H9 (cell line): ENCODE measurements at regions not wholly inside any gene's neighbourhood (a gene's known extent, or its start where the extent isn't known, plus 50 kb on each side); places are given as distances from the start of the nearest gene placed in this dataset.
A peak's percentile ranks its signal among the peaks of the same experiment; 100 is the strongest.
"Not testable (repeated sequence)": the region's sequence is repeated elsewhere in the genome, so short reads cannot be mapped to it uniquely, and the experiment has no call there.

ENCODE experiments used
- DNase-seq: peaks from one replicate; pipeline ENCODE4 v3.0.0-alpha.2; 2017
- H2AFZ ChIP-seq: one replicate; pipeline ENCODE4 v1.6.1; 2013; ENCODE audit warnings: mild to moderate bottlenecking, low read length, control low read depth, moderate library complexity
- H2AK5ac ChIP-seq: 2 replicates; pipeline ENCODE4 v1.6.1; 2013; ENCODE audit warnings: low read length, control low read depth, mixed read lengths; ENCODE audit not compliant: insufficient read length
- H2BK120ac ChIP-seq: one replicate; pipeline ENCODE4 v1.6.1; 2013; ENCODE audit warnings: low read depth, mild to moderate bottlenecking, low read length, control low read depth, inconsistent platforms; ENCODE audit not compliant: poor library complexity, severe bottlenecking
- H2BK12ac ChIP-seq: 2 replicates; pipeline ENCODE4 v1.6.1; 2013; ENCODE audit warnings: low read length, control low read depth, mixed read lengths, low read depth; ENCODE audit not compliant: insufficient read length
- H2BK15ac ChIP-seq: 2 replicates; pipeline ENCODE4 v1.6.1; 2013; ENCODE audit warnings: low read depth, low read length, control low read depth
- H2BK20ac ChIP-seq: one replicate; pipeline ENCODE4 v1.6.1; 2013; ENCODE audit warnings: low read depth, mild to moderate bottlenecking, low read length, control low read depth, inconsistent platforms; ENCODE audit not compliant: poor library complexity, severe bottlenecking
- H2BK5ac ChIP-seq: 2 replicates; pipeline ENCODE4 v1.6.1; 2013; ENCODE audit warnings: low read length, control low read depth, mixed read lengths; ENCODE audit not compliant: insufficient read length
- H3K14ac ChIP-seq: 2 replicates; pipeline ENCODE4 v1.6.1; 2013; ENCODE audit warnings: low read length, control low read depth; ENCODE audit not compliant: insufficient read depth
- H3K18ac ChIP-seq: 2 replicates; pipeline ENCODE4 v1.6.1; 2013; ENCODE audit warnings: low read depth, mild to moderate bottlenecking, mixed read lengths, low read length, control low read depth; ENCODE audit not compliant: insufficient read length
- H3K23ac ChIP-seq: 2 replicates; pipeline ENCODE4 v1.6.1; 2013; ENCODE audit warnings: low read length, control low read depth, mixed read lengths, low read depth; ENCODE audit not compliant: insufficient read length
- H3K23me2 ChIP-seq: 2 replicates; pipeline ENCODE4 v1.6.1; 2013; ENCODE audit warnings: low read depth, mild to moderate bottlenecking, mixed read lengths, low read length, control low read depth; ENCODE audit not compliant: insufficient read length, poor library complexity, severe bottlenecking
- H3K27ac ChIP-seq: 2 replicates; pipeline ENCODE4 v1.5.1; 2013; ENCODE audit warnings: low read length, control low read depth, mixed read lengths, low read depth; ENCODE audit not compliant: insufficient read length
- H3K27me3 ChIP-seq: 2 replicates; pipeline ENCODE4 v1.6.1; 2013; ENCODE audit warnings: low read length, control low read depth, inconsistent platforms; ENCODE audit not compliant: insufficient read depth
- H3K4ac ChIP-seq: 2 replicates; pipeline ENCODE4 v1.6.1; 2013; ENCODE audit warnings: low read depth, mild to moderate bottlenecking, control low read depth, inconsistent platforms, low read length, moderate library complexity
- H3K4me1 ChIP-seq: 2 replicates; pipeline ENCODE4 v1.6.1; 2013; ENCODE audit warnings: low read length, control low read depth, inconsistent platforms; ENCODE audit not compliant: insufficient read depth
- H3K4me2 ChIP-seq: 2 replicates; pipeline ENCODE4 v1.6.1; 2013; ENCODE audit warnings: low read length, control low read depth, mixed read lengths; ENCODE audit not compliant: insufficient read length, insufficient read depth
- H3K56ac ChIP-seq: 2 replicates; pipeline ENCODE4 v1.6.1; 2013; ENCODE audit warnings: low read depth, mild to moderate bottlenecking, mixed read lengths, low read length, control low read depth; ENCODE audit not compliant: insufficient read length
- H3K79me1 ChIP-seq: 2 replicates; pipeline ENCODE4 v1.6.1; 2013; ENCODE audit warnings: low read depth, mild to moderate bottlenecking, moderate library complexity, low read length, control low read depth, inconsistent platforms; ENCODE audit not compliant: insufficient read depth, poor library complexity, severe bottlenecking
- H3K79me2 ChIP-seq: 2 replicates; pipeline ENCODE4 v1.6.1; 2013; ENCODE audit warnings: low read length, control low read depth, inconsistent platforms; ENCODE audit not compliant: insufficient read depth
- H3K9ac ChIP-seq: 2 replicates; pipeline ENCODE4 v1.6.1; 2013; ENCODE audit warnings: low read length, control low read depth, mixed read lengths; ENCODE audit not compliant: insufficient read length; ENCODE audit errors: extremely low read depth
- H3K9me3 ChIP-seq: one replicate; pipeline ENCODE4 v1.6.1; 2013; ENCODE audit warnings: low read depth, low read length, inconsistent platforms; ENCODE audit not compliant: control insufficient read depth
- H3T11ph ChIP-seq: one replicate; pipeline ENCODE4 v1.6.1; 2013; ENCODE audit warnings: mild to moderate bottlenecking, low read length, control low read depth, inconsistent platforms
- H4K20me1 ChIP-seq: one replicate; pipeline ENCODE4 v1.6.1; 2013; ENCODE audit not compliant: control insufficient read depth, insufficient read length, insufficient read depth
- H4K5ac ChIP-seq: 2 replicates; pipeline ENCODE4 v1.6.1; 2013; ENCODE audit warnings: low read depth, mild to moderate bottlenecking, mixed read lengths, low read length, control low read depth; ENCODE audit not compliant: insufficient read length
- H4K8ac ChIP-seq: replicated peaks from 2 replicates; pipeline ENCODE4 v1.6.1; 2013; ENCODE audit warnings: low read length, control low read depth, mixed read lengths, low read depth; ENCODE audit not compliant: insufficient read length
- H4K91ac ChIP-seq: 2 replicates; pipeline ENCODE4 v1.6.1; 2013; ENCODE audit warnings: low read depth, mild to moderate bottlenecking, moderate library complexity, mixed read lengths, low read length, control low read depth; ENCODE audit not compliant: insufficient read length
- H3K27ac Mint-ChIP-seq, 3 experiments: 2 replicates in 2 of 3; 3 replicates in 1 of 3; pipeline ENCODE4 v1.8.0; 2020 to 2021; ENCODE audit warnings: mixed read lengths in 3 of 3, mild to moderate bottlenecking in 1 of 3, moderate library complexity in 1 of 3
- H3K27me3 Mint-ChIP-seq: 2 replicates; pipeline ENCODE4 v1.8.0; 2021; ENCODE audit warnings: low read depth, mild to moderate bottlenecking, moderate library complexity, mixed read lengths
- H3K36me3 Mint-ChIP-seq, 3 experiments: 2 replicates in 2 of 3; 3 replicates in 1 of 3; pipeline ENCODE4 v1.8.0; 2020 to 2021; ENCODE audit warnings: low read depth in 3 of 3, mixed read lengths in 3 of 3; ENCODE audit not compliant: insufficient read depth in 1 of 3
- H3K4me1 Mint-ChIP-seq, 2 experiments: 2 replicates each; pipeline ENCODE4 v1.8.0; 2020; ENCODE audit warnings: mixed read lengths in 2 of 2
- H3K4me3 Mint-ChIP-seq, 2 experiments: 2 replicates in 1 of 2; 3 replicates in 1 of 2; pipeline ENCODE4 v1.8.0; 2020 to 2021; ENCODE audit warnings: mild to moderate bottlenecking in 2 of 2, mixed read lengths in 2 of 2, moderate library complexity in 1 of 2
- H3K9me3 Mint-ChIP-seq, 2 experiments: 2 replicates in 1 of 2; 3 replicates in 1 of 2; pipeline ENCODE4 v1.8.0; 2020; ENCODE audit warnings: mild to moderate bottlenecking in 2 of 2, mixed read lengths in 2 of 2, moderate library complexity in 1 of 2
- WGBS: extraction: QIAGEN DNeasy Blood & Tissue Kit; methylation state at CpG from one replicate; pipeline ENCODE4 v1.1.7; 2013; ENCODE audit warnings: missing lambda C conversion rate, low lambda C conversion rate, mixed read lengths; ENCODE audit not compliant: insufficient read length; ENCODE audit errors: extremely low coverage; 5-methylcytosine and 5-hydroxymethylcytosine counted together
- TF ChIP-seq, protein P1 (sequence below): fragments of 200-600 bp; sonication (generic); conservative IDR thresholded peaks from 3 replicates; pipeline ENCODE4 v1.8.0; 2021; ENCODE audit warnings: antibody characterized with exemption, mild to moderate bottlenecking

DNA sequence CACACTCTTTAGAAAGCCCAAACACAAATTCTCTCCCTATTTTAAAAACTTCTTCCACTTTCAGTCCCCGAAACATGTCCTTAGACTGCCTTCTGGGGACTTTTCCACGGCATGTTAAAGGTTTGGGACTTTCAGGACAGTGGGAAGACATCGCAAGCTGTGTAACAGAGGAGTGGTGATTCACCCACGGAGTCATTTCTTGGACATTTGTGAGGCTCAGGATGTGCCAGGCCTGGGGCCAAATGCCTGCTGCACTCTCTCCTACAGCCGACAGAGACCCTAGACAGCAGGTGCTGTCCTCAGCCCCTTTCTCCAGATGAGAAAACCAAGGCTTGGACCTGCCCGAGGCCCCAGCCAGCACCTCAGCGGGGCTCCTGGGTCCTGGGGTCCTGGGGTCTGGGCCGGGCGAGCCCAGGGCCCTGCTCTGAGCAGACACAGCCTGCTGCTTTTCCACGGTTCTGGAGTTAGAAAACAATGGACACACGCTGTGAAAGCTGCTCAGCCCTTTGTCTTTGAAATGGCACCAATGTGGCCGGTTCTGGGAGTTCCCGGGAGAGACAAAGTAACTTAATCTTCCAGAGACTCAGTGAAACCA is 370.2 kb upstream of the SFSWAP start:
- Histone ChIP-seq H3K23ac (no peak overlapping the region), H4K8ac (no peak overlapping the region), H3K14ac (no peak overlapping the region), H3K4me2 (no peak overlapping the region), H3K9ac (no peak overlapping the region), H4K5ac (no peak overlapping the region), H3T11ph (no peak overlapping the region), H2BK15ac (no peak overlapping the region), H4K20me1 (no peaks in the 10 kb centered on the region), H3K27ac (no peak overlapping the region), H3K79me2 (no peaks in the 10 kb centered on the region), H3K23me2 (no peaks in the 10 kb centered on the region), H2BK20ac (no peak overlapping the region), H3K56ac (no peak overlapping the region), H2BK12ac (no peak overlapping the region), H2AK5ac (no peak overlapping the region), H3K79me1 (no peaks in the 10 kb centered on the region), H3K9me3 (no peaks in the 10 kb centered on the region), H3K27me3 (no peaks in the 10 kb centered on the region), H3K4ac (no peak overlapping the region), H2AFZ (no peak overlapping the region), H4K91ac (no peak overlapping the region), H2BK5ac (no peak overlapping the region), H2BK120ac (no peak overlapping the region), H3K18ac (no peak overlapping the region), H3K4me1 (no peaks in the 10 kb centered on the region)
- Mint-ChIP-seq H3K4me1 (peaks cover 24 to 26% of the 10 kb centered on the region in 2 experiments), H3K36me3 (peaks cover 0 to 22% (median 3%) of the 10 kb centered on the region in 3 experiments; a peak in 3 of 7 replicates), H3K27me3 (peaks cover 20% of the 10 kb centered on the region), H3K4me3 (no peak overlapping the region), H3K27ac (peak overlapping the region; percentile 41 to 91 (median 77); a peak in 2 of 7 replicates), H3K9me3 (peaks cover 21 to 25% of the 10 kb centered on the region in 2 experiments)
- TF ChIP-seq, protein P1, sequence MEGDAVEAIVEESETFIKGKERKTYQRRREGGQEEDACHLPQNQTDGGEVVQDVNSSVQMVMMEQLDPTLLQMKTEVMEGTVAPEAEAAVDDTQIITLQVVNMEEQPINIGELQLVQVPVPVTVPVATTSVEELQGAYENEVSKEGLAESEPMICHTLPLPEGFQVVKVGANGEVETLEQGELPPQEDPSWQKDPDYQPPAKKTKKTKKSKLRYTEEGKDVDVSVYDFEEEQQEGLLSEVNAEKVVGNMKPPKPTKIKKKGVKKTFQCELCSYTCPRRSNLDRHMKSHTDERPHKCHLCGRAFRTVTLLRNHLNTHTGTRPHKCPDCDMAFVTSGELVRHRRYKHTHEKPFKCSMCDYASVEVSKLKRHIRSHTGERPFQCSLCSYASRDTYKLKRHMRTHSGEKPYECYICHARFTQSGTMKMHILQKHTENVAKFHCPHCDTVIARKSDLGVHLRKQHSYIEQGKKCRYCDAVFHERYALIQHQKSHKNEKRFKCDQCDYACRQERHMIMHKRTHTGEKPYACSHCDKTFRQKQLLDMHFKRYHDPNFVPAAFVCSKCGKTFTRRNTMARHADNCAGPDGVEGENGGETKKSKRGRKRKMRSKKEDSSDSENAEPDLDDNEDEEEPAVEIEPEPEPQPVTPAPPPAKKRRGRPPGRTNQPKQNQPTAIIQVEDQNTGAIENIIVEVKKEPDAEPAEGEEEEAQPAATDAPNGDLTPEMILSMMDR, result no peak
- peak; percentile 55 for DNase-seq
- no CpG with 5 or more reads among the region's 13 CpGs for WGBS

DNA sequence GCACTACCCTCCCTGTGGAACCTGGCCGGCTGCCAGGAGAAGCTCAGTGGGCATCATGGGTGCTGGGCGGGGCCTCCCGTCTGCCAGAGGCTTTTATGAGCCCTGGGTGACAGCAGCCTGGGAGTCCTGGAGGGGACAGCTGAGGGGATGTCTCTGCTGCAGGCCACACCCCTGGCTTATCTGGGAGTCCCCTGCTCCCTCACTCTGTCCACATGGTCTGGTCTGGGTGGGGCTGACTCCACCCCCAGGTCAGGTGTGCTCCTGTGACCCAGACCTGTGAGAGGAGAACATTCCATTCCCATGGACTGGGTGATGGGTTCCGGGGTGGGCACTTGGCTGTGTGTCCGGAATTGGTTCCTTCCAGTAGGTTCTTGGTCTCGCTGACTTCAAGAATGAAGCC is 369.3 kb upstream of the SFSWAP start:
- not testable (repeated sequence) for H4K8ac ChIP-seq, H3K4me3 Mint-ChIP-seq, H2BK12ac ChIP-seq, H3K4me2 ChIP-seq, H3K79me2 ChIP-seq, DNase-seq, H3K9ac ChIP-seq, H4K20me1 ChIP-seq, H4K91ac ChIP-seq, H3K27ac Mint-ChIP-seq, H3K79me1 ChIP-seq, H3K9me3 ChIP-seq, H3K27ac ChIP-seq, H2AFZ ChIP-seq, H3K4me1 ChIP-seq, H2BK15ac ChIP-seq, H3K4ac ChIP-seq, H2BK20ac ChIP-seq, H4K5ac ChIP-seq, H3K56ac ChIP-seq, H3K14ac ChIP-seq, H3K27me3 ChIP-seq, H3K18ac ChIP-seq, H2BK5ac ChIP-seq, H3K23ac ChIP-seq, H3K23me2 ChIP-seq, H3T11ph ChIP-seq, H2AK5ac ChIP-seq, H2BK120ac ChIP-seq
- Mint-ChIP-seq H3K27me3 (peaks cover 20% of the 10 kb centered on the region), H3K4me1 (peaks cover 17 to 19% of the 10 kb centered on the region in 2 experiments), H3K9me3 (peaks cover 21 to 25% of the 10 kb centered on the region in 2 experiments), H3K36me3 (peaks cover 0 to 22% (median 3%) of the 10 kb centered on the region in 3 experiments; a peak in 3 of 7 replicates)
- WGBS, result no CpG with 5 or more reads among the region's 6 CpGs
